ENCODE measurements at regions not wholly inside any gene's neighbourhood (a gene's known extent, or its start where the extent isn't known, plus 50 kb on each side); places are given as distances from the start of the nearest gene placed in this dataset.

DNA sequence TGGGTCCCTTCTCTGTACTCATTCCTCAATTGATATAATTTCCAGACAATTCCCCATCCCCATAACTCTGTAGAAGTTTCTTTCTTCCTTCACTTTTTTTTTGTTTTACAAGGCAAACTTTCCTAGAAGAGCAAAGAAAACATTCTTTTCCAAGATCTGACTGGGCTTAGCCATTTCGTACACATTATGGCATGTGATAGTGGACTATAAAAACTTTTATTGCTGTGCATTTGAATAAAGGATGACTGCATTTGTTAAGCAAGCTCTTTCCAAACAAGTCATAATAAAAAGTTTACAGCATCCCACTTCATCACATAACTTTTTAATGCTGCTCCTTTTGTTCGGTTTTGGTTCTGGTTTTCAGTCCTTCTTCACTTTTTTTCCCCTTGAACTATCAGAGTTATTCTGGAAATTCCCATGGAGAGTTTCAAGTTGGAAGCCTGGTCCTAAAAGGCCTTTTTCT, 231.0 kb upstream of the HMGA2 start:
- Histone ChIP-seq H2AFZ (ENCODE audit: low read depth, low read length) (no peak overlapping the region), H3K27me3 (ENCODE audit: control insufficient read depth in 2 of 2, insufficient read depth in 2 of 2, low read length in 2 of 2) (no peaks in the 10 kb centered on the region), H3K4me2 (ENCODE audit: insufficient read depth, low read length) (no peak overlapping the region), H3K4me1 (ENCODE audit: control insufficient read depth, extremely low read depth, insufficient read depth, low read length) (peaks cover 6% of the 10 kb centered on the region), H3K27ac (ENCODE audit: insufficient read depth, low read depth, low read length) (no peak overlapping the region), H3K4me3 (replicated peaks in 1 of 3; ENCODE audit: insufficient read depth in 1 of 3, low read depth in 1 of 3, low read length in 3 of 3) (no peak overlapping the region), H4K20me1 (replicated peaks; ENCODE audit: control insufficient read depth, extremely low read depth, insufficient read depth, low read length) (no peaks in the 10 kb centered on the region), H3K9me3 (replicated peaks; ENCODE audit: control insufficient read depth, insufficient read depth, low read length) (no peaks in the 10 kb centered on the region), H3K9me1 (replicated peaks; ENCODE audit: control insufficient read depth, extremely low read depth, insufficient read depth, low read length) (no peaks in the 10 kb centered on the region), H3K79me2 (ENCODE audit: control insufficient read depth, insufficient read depth, low read length) (no peaks in the 10 kb centered on the region), H3K36me3 (ENCODE audit: control insufficient read depth in 2 of 2, extremely low read depth in 1 of 2, insufficient read depth in 2 of 2, low read length in 2 of 2) (no peaks in the 10 kb centered on the region), H3K9ac (replicated peaks; ENCODE audit: extremely low read depth, insufficient read depth, low read length) (no peak overlapping the region)
- DNase-seq (ENCODE audit: low read depth, low spot score) (no peak), FAIRE-seq (no peak)
- intact Hi-C loops (cut with micrococcal nuclease), result no loop called here
- TF ChIP-seq MYC (IDR thresholded peaks at IDR 0.05; ENCODE audit: low read depth, low read length), result no peak
- no peak for TF ChIP-seq MAX (IDR thresholded peaks at IDR 0.05; ENCODE audit: insufficient read depth, insufficient read length)
- TF ChIP-seq POLR2AphosphoS5 (IDR thresholded peaks at IDR 0.05; ENCODE audit: insufficient read depth, low read depth, low read length), result no peak
- TF ChIP-seq POLR2A (IDR thresholded peaks at IDR 0.05; ENCODE audit: low read depth, low read length), result no peak
- TF ChIP-seq CTCF (IDR thresholded peaks at IDR 0.05; ENCODE audit: extremely low read depth in 1 of 2, insufficient read depth in 1 of 2, low read depth in 1 of 2, low read length in 2 of 2), result no peak
- TF ChIP-seq EZH2 (IDR thresholded peaks at IDR 0.05; ENCODE audit: borderline replicate concordance, low read depth, low read length, severe bottlenecking), result no peak
- TF ChIP-seq FOS (IDR thresholded peaks at IDR 0.05; ENCODE audit: borderline replicate concordance, insufficient read depth, low read length), result no peak
- TF ChIP-seq GATA2 (IDR thresholded peaks at IDR 0.05; ENCODE audit: insufficient read depth, insufficient read length, low read depth, low read length), result no peak
- TF ChIP-seq JUN (IDR thresholded peaks at IDR 0.05; ENCODE audit: borderline replicate concordance, insufficient read depth, insufficient read length, low read depth), result no peak
- BruUV-seq (replicated peaks), result no TSS peak
- ChIA-PET CTCF (interaction anchor here (1.4 to 2.1 kb wide), 3 partner anchors 10 to 37 kb away, joined by 3 to 18 read pairs (median 9); no protein-coding TSS in a partner anchor), POLR2A (no interaction called here)
- dilution Hi-C loops (cut with MboI; ENCODE audit: extremely low pct_ligation_motif_present, low sequenced_read_pairs), result no loop called here
